Activated CD4-positive, alpha-beta T cell treated with anti-CD3 and anti-CD28 coated beads for 36 hours (primary cell): ENCODE measurements at regions not wholly inside any gene's neighbourhood (a gene's known extent, or its start where the extent isn't known, plus 50 kb on each side); places are given as distances from the start of the nearest gene placed in this dataset.
A peak's percentile ranks its signal among the peaks of the same experiment; 100 is the strongest.

Source experiments
- ATAC-seq: fragments of 200-7000 bp; cut with Tn5 transposase; one replicate; pipeline ENCODE4 v1.10.0; 2021; ENCODE audit warnings: mild to moderate bottlenecking, moderate library complexity
- CTCF ChIA-PET: fragments of 350-600 bp; sonication (Branson Sonifier 250); formaldehyde crosslinking; loops from one replicate; lab custom pipeline; 2021; ENCODE audit warnings: antibody characterized with exemption; lab: Charles Lee
- POLR2A ChIA-PET: fragments of 350-600 bp; sonication (Branson Sonifier 250); formaldehyde crosslinking; loops from one replicate; lab custom pipeline; 2021; ENCODE audit warnings: antibody characterized with exemption, inconsistent platforms; lab: Charles Lee
- DNase-seq: peaks from one replicate; pipeline ENCODE4 v3.0.0-alpha.2; 2020
- H3K27ac Mint-ChIP-seq: one replicate; pipeline ENCODE4 v1.8.0; 2021; ENCODE audit warnings: mixed read lengths
- H3K27me3 Mint-ChIP-seq: one replicate; pipeline ENCODE4 v1.8.0; 2021; ENCODE audit warnings: mixed read lengths
- H3K36me3 Mint-ChIP-seq: one replicate; pipeline ENCODE4 v1.8.0; 2021; ENCODE audit warnings: low read depth, mixed read lengths
- H3K4me1 Mint-ChIP-seq: one replicate; pipeline ENCODE4 v1.8.0; 2021; ENCODE audit warnings: mixed read lengths
- H3K4me3 Mint-ChIP-seq: one replicate; pipeline ENCODE4 v1.8.0; 2021; ENCODE audit warnings: mild to moderate bottlenecking, moderate library complexity, mixed read lengths
- H3K9me3 Mint-ChIP-seq: one replicate; pipeline ENCODE4 v1.8.0; 2021; ENCODE audit warnings: low read depth, mixed read lengths
- intact Hi-C, 2 experiments: fragments of 100-400 bp; cut with DNase I in 1 of 2; cut with micrococcal nuclease in 1 of 2; formaldehyde crosslinking; loops; one replicate each; pipeline versions ENCODE4 v1.14.2 to v1.15.1; 2022 to 2024; cut with DNase I, micrococcal nuclease

GRCh38 chr6:137795501-137795900, 71.6 kb upstream of the TNFAIP3 start:
- DNase-seq (no peak), ATAC-seq (no peak)
- peaks cover 73% of the 10 kb centered on the region for H3K4me1 Mint-ChIP-seq
- intact Hi-C loops = loop anchor here in 1 of 2 experiments (10.0 kb wide), 1 partner anchor 179 kb away; no protein-coding TSS in a partner anchor
- H3K9me3 Mint-ChIP-seq = no peaks in the 10 kb centered on the region
- ChIA-PET POLR2A (no interaction called here), CTCF (interaction anchor here (0.7 to 8.2 kb wide), 3 partner anchors 41 to 87 kb away, joined by 3 to 137 read pairs (median 3); partner anchors contain the start of gene TNFAIP3)
- H3K27ac Mint-ChIP-seq = no peak overlapping the region
- no peaks in the 10 kb centered on the region for H3K27me3 Mint-ChIP-seq
- no peaks in the 10 kb centered on the region for H3K36me3 Mint-ChIP-seq
- no peak overlapping the region for H3K4me3 Mint-ChIP-seq

- Mint-ChIP-seq H3K27ac (no peak overlapping the region), H3K4me1 (peaks cover 68% of the 10 kb centered on the region), H3K27me3 (no peaks in the 10 kb centered on the region), H3K36me3 (peaks cover under 1% of the 10 kb centered on the region), H3K4me3 (no peak overlapping the region), H3K9me3 (peaks cover under 1% of the 10 kb centered on the region)
- CTCF ChIA-PET = interaction anchor here (0.7 to 8.2 kb wide), 9 partner anchors 12 to 99 kb away, joined by 3 to 137 read pairs (median 13); partner anchors contain the start of gene TNFAIP3
- POLR2A ChIA-PET = no interaction called here
- ATAC-seq = no peak
- intact Hi-C loops = loop anchor here (2.0 to 10.0 kb wide), 3 partner anchors 53 to 177 kb away; no protein-coding TSS in a partner anchor
- no peak for DNase-seq
These were observed 68.8 kb upstream of the TNFAIP3 start for GRCh38 chr6:137798261-137798660.

- intact Hi-C loops = loop anchor here (2.0 to 10.0 kb wide), 3 partner anchors 52 to 176 kb away; no protein-coding TSS in a partner anchor
- H3K27ac Mint-ChIP-seq = peak overlapping the region; percentile 84
- peaks cover 3% of the 10 kb centered on the region for H3K36me3 Mint-ChIP-seq
- no peak overlapping the region for H3K4me3 Mint-ChIP-seq
- CTCF ChIA-PET = interaction anchor here (0.7 to 8.2 kb wide), 22 partner anchors 11 to 208 kb away, joined by 3 to 137 read pairs (median 5); partner anchors contain the start of gene TNFAIP3
- H3K4me1 Mint-ChIP-seq = peaks cover 65% of the 10 kb centered on the region
- DNase-seq (peak; percentile 65), ATAC-seq (peak; percentile 61)
- no peaks in the 10 kb centered on the region for H3K27me3 Mint-ChIP-seq
- peaks cover 4% of the 10 kb centered on the region for H3K9me3 Mint-ChIP-seq
- POLR2A ChIA-PET = interaction anchor here (1.4 to 1.7 kb wide), 2 partner anchors 68 to 72 kb away, joined by 4 to 9 read pairs; partner anchors contain the start of gene TNFAIP3
These were observed 68.2 kb upstream of the TNFAIP3 start for GRCh38 chr6:137798846-137799245.

DNA sequence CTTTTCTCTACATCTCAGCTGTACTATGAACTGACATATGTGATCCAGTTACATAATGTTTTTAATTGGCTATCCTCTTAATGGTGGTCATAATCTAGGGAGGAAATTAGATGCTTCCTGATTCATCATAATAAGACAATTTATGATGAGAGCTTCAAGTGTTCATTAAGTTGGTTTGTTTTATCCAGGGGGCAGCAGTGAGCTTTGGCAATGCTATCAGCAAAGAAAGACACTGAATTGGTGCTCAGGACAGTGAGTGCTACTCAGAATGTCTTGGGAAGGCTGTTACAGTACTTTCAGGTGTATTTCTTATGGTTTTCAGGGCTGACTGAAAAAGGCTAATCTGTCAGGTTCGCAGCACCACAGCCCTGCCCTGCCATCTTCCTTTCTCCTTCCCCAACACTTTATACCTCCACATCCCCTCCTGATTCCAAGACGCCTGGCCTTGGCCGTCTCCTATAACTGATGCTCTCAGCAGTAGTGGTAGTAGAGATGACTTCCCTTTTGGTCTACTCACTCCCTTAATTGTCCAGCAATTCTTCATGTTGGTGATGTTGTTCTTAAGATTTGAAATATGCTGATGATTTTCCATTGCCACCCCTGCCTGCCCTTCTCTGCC, 67.0 kb upstream of the TNFAIP3 start:
- ATAC-seq (peak; percentile 80), DNase-seq (peak; percentile 76)
- H3K27me3 Mint-ChIP-seq = no peaks in the 10 kb centered on the region
- no peak overlapping the region for H3K4me3 Mint-ChIP-seq
- peaks cover 3% of the 10 kb centered on the region for H3K36me3 Mint-ChIP-seq
- intact Hi-C loops = loop anchor here (1.0 to 10.0 kb wide), 9 partner anchors 11 to 175 kb away; partner anchors contain the start of gene TNFAIP3 (in 1 of the 2)
- POLR2A ChIA-PET = interaction anchor here (1.0 to 1.7 kb wide), 3 partner anchors 28 to 71 kb away, joined by 3 to 9 read pairs (median 4); partner anchors contain the start of gene TNFAIP3
- H3K27ac Mint-ChIP-seq = peak overlapping the region; percentile 84
- peaks cover 4% of the 10 kb centered on the region for H3K9me3 Mint-ChIP-seq
- CTCF ChIA-PET = interaction anchor here (0.6 to 8.2 kb wide), 38 partner anchors 9 to 206 kb away, joined by 3 to 137 read pairs (median 5); partner anchors contain the start of gene TNFAIP3
- H3K4me1 Mint-ChIP-seq = peaks cover 65% of the 10 kb centered on the region

DNA sequence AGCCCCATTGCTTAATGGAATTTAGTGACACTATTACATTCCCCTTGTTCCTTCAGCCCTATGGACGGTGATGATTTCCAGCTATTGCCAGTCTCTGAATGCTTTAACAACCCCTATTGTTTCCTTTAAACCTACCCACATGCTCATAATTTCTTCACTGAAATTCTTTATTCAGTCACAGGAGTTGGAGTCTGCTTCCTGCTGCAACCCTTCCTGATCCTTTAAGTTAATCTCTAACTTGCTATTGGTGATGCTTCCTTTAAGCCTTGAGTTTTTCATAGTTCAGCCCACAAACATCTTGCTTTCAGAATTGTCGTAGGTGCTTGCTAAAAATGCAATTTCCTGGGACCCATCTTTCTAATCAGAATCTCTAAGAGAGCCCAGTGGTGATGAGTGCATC, 66.3 kb upstream of the TNFAIP3 start:
- intact Hi-C loops = loop anchor here (1.0 to 2.0 kb wide), 6 partner anchors 11 to 144 kb away; partner anchors contain the start of gene TNFAIP3 (in 1 of the 2)
- no peak overlapping the region for H3K4me3 Mint-ChIP-seq
- ATAC-seq (peak; percentile 25), DNase-seq (no peak)
- peaks cover 68% of the 10 kb centered on the region for H3K4me1 Mint-ChIP-seq
- H3K9me3 Mint-ChIP-seq = peaks cover 4% of the 10 kb centered on the region
- peak overlapping the region; percentile 84 for H3K27ac Mint-ChIP-seq
- H3K36me3 Mint-ChIP-seq = peaks cover 3% of the 10 kb centered on the region
- ChIA-PET CTCF (interaction anchor here (0.8 to 8.2 kb wide), 7 partner anchors 9 to 175 kb away, joined by 3 to 137 read pairs (median 8); partner anchors contain the start of gene TNFAIP3), POLR2A (no interaction called here)
- H3K27me3 Mint-ChIP-seq = no peaks in the 10 kb centered on the region

- ATAC-seq (no peak), DNase-seq (no peak)
- CTCF ChIA-PET = interaction anchor here (0.6 to 8.2 kb wide), 3 partner anchors 8 to 1292 kb away, joined by 3 to 137 read pairs (median 69); partner anchors contain the start of gene TNFAIP3
- Mint-ChIP-seq H3K27ac (peak overlapping the region; percentile 84), H3K4me3 (no peak overlapping the region), H3K27me3 (no peaks in the 10 kb centered on the region), H3K4me1 (peaks cover 66% of the 10 kb centered on the region), H3K9me3 (peaks cover 4% of the 10 kb centered on the region), H3K36me3 (peaks cover 3% of the 10 kb centered on the region)
- POLR2A ChIA-PET = no interaction called here
- intact Hi-C loops = loop anchor here (2.0 kb wide), 2 partner anchors 139 to 143 kb away; no protein-coding TSS in a partner anchor
These were observed 65.5 kb upstream of the TNFAIP3 start for GRCh38 chr6:137801352-137802114.

DNA sequence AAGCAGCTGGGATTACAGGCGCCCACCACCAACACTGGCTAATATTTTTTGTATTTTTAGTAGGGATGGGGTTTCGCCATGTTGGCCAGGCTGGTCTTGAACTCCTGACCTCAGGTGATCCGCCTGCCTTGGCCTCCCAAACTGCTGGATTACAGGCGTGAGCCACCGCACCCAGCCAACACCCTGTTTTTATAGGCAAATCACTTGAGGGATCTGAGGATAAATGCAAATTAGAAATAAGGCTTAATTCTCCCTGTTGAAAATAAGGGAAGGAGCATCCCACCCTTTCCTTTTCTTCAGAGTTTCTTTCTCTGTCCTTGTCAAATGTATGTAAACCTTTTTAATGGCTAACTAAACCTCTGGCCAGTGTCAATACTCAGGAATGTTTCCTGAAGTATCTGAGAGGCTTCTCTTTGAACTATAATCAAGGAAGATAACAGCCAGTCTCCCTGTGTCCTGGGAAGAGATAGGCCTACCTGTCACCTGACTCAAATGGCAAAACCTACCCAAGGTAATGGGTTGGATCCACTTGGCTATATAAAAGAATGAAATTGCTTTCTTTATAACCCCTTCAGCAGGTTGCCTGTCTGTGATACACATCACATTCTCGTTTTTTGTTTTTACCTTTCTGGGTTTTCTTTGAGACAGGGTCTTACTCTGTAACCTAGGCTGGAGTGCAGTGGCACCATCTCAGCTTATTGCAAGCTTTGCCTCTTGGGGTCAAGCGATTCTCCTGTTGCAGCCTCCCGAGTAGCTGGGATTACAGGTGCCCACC, 64.5 kb upstream of the TNFAIP3 start:
- Mint-ChIP-seq H3K4me3 (no peak overlapping the region), H3K27ac (no peak overlapping the region), H3K36me3 (peaks cover 3% of the 10 kb centered on the region), H3K27me3 (no peaks in the 10 kb centered on the region), H3K9me3 (peaks cover 4% of the 10 kb centered on the region), H3K4me1 (peaks cover 72% of the 10 kb centered on the region)
- ChIA-PET CTCF (interaction anchor here (5.2 kb wide), 1 partner anchor 7 kb away, joined by 69 read pairs; no protein-coding TSS in a partner anchor), POLR2A (no interaction called here)
- no peak for ATAC-seq
- intact Hi-C loops = no loop called here
- DNase-seq = no peak

GRCh38 chr6:137804637-137805036, 62.4 kb upstream of the TNFAIP3 start:
- no peak overlapping the region for H3K4me3 Mint-ChIP-seq
- peak overlapping the region; percentile 37 for H3K27ac Mint-ChIP-seq

GRCh38 chr6:137805622-137806021, 61.4 kb upstream of the TNFAIP3 start:
- ATAC-seq = no peak
- POLR2A ChIA-PET = no interaction called here
- intact Hi-C loops = no loop called here
- H3K4me3 Mint-ChIP-seq = no peak overlapping the region
- peaks cover 72% of the 10 kb centered on the region for H3K4me1 Mint-ChIP-seq
- no peak overlapping the region for H3K27ac Mint-ChIP-seq
- peaks cover 4% of the 10 kb centered on the region for H3K9me3 Mint-ChIP-seq
- peaks cover 3% of the 10 kb centered on the region for H3K36me3 Mint-ChIP-seq
- DNase-seq = no peak
- CTCF ChIA-PET = interaction anchor here (1.8 kb wide), 1 partner anchor 61 kb away, joined by 9 read pairs; the partner anchor contains the start of gene TNFAIP3
- H3K27me3 Mint-ChIP-seq = no peaks in the 10 kb centered on the region

More at GRCh38 chr6:137804637-137805036, 62.4 kb upstream of the TNFAIP3 start:
- CTCF ChIA-PET = interaction anchor here (0.7 to 1.8 kb wide), 4 partner anchors 19 to 97 kb away, joined by 3 to 9 read pairs (median 4); partner anchors contain the start of gene TNFAIP3
- DNase-seq (no peak), ATAC-seq (no peak)
- Mint-ChIP-seq H3K27me3 (no peaks in the 10 kb centered on the region), H3K36me3 (peaks cover 3% of the 10 kb centered on the region), H3K4me1 (peaks cover 73% of the 10 kb centered on the region), H3K9me3 (peaks cover 4% of the 10 kb centered on the region)
- POLR2A ChIA-PET = no interaction called here
- intact Hi-C loops = no loop called here

- H3K36me3 Mint-ChIP-seq = peaks cover 3% of the 10 kb centered on the region
- H3K9me3 Mint-ChIP-seq = peaks cover 4% of the 10 kb centered on the region
- H3K27ac Mint-ChIP-seq = peak overlapping the region; percentile 56
- H3K4me1 Mint-ChIP-seq = peaks cover 72% of the 10 kb centered on the region
- CTCF ChIA-PET = interaction anchor here (0.8 to 5.3 kb wide), 2 partner anchors 7 to 16 kb away, joined by 3 to 69 read pairs; no protein-coding TSS in a partner anchor
- intact Hi-C loops = no loop called here
- POLR2A ChIA-PET = no interaction called here
- no peak for ATAC-seq
- H3K27me3 Mint-ChIP-seq = no peaks in the 10 kb centered on the region
- H3K4me3 Mint-ChIP-seq = no peak overlapping the region
- DNase-seq = no peak
These were observed 60.0 kb upstream of the TNFAIP3 start for GRCh38 chr6:137806914-137807682.
